MM.1S (cell line): ENCODE measurements at regions not wholly inside any gene's neighbourhood (a gene's known extent, or its start where the extent isn't known, plus 50 kb on each side); places are given as distances from the start of the nearest gene placed in this dataset.

Experiments used
- DNase-seq: peaks from one replicate; pipeline ENCODE4 v3.0.0-alpha.2; 2015
- H2AFZ ChIP-seq: fragments of 300-600 bp; sonication (generic); 2 replicates; pipeline ENCODE4 v1.6.0; 2016; ENCODE audit warnings: antibody characterized with exemption, low read length
- H3F3A ChIP-seq: fragments of 300-600 bp; sonication (generic); 2 replicates; pipeline ENCODE4 v1.6.1; 2016; ENCODE audit warnings: mild to moderate bottlenecking, antibody characterized with exemption, low read length, moderate library complexity, mixed read lengths; ENCODE audit not compliant: insufficient read depth
- H3K27ac ChIP-seq: fragments of 300-600 bp; sonication (generic); 2 replicates; pipeline ENCODE4 v1.5.1; 2016; ENCODE audit warnings: mild to moderate bottlenecking, low read length
- H3K27me3 ChIP-seq: fragments of 300-600 bp; sonication (generic); replicated peaks from 2 replicates; pipeline ENCODE4 v1.6.0; 2016; ENCODE audit warnings: low read length; ENCODE audit not compliant: insufficient read depth
- H3K36me3 ChIP-seq: fragments of 300-600 bp; sonication (generic); replicated peaks from 2 replicates; pipeline ENCODE4 v1.6.1; 2016; ENCODE audit warnings: mild to moderate bottlenecking, low read length, mixed read lengths; ENCODE audit not compliant: insufficient read depth
- H3K4me1 ChIP-seq: fragments of 300-600 bp; sonication (generic); 2 replicates; pipeline ENCODE4 v1.6.1; 2016; ENCODE audit warnings: low read length, mixed read lengths
- H3K4me2 ChIP-seq: fragments of 300-600 bp; sonication (generic); 2 replicates; pipeline ENCODE4 v1.6.0; 2016; ENCODE audit warnings: low read depth, low read length
- H3K4me3 ChIP-seq: fragments of 300-600 bp; sonication (generic); 2 replicates; pipeline ENCODE4 v1.5.1; 2016; ENCODE audit warnings: low read length, mixed read lengths
- H3K79me2 ChIP-seq: fragments of 300-600 bp; sonication (generic); 2 replicates; pipeline ENCODE4 v1.6.1; 2016; ENCODE audit warnings: mixed run types, low read length, mixed read lengths
- H3K9ac ChIP-seq: fragments of 300-600 bp; sonication (generic); 2 replicates; pipeline ENCODE4 v1.6.1; 2016; ENCODE audit warnings: low read length, mixed read lengths
- H3K9me2 ChIP-seq: fragments of 300-600 bp; sonication (generic); replicated peaks from 2 replicates; pipeline ENCODE4 v1.6.1; 2016; ENCODE audit warnings: mild to moderate bottlenecking, low read length, mixed read lengths; ENCODE audit not compliant: insufficient read depth
- H3K9me3 ChIP-seq: fragments of 300-600 bp; sonication (generic); replicated peaks from 2 replicates; pipeline ENCODE4 v1.6.1; 2016; ENCODE audit warnings: mild to moderate bottlenecking, low read length, mixed read lengths; ENCODE audit not compliant: insufficient read depth
- H4K20me1 ChIP-seq: fragments of 300-600 bp; sonication (generic); 2 replicates; pipeline ENCODE4 v1.6.1; 2016; ENCODE audit warnings: mild to moderate bottlenecking, low read length, moderate library complexity, mixed read lengths; ENCODE audit not compliant: insufficient read depth
- CTCF ChIP-seq: fragments of 300-600 bp; sonication (generic); IDR thresholded peaks from 2 replicates; pipeline ENCODE4 v1.5.1; 2016; ENCODE audit warnings: antibody characterized with exemption, low read length, mixed read lengths
- EZH2 ChIP-seq: fragments of 300-600 bp; sonication (generic); optimal IDR thresholded peaks from 2 replicates; pipeline ENCODE3; 2017; ENCODE audit warnings: low read depth, mild to moderate bottlenecking, antibody characterized with exemption, low read length, mixed read lengths
- EZH2phosphoT487 ChIP-seq: fragments of 300-600 bp; sonication (generic); IDR thresholded peaks from 2 replicates; pipeline ENCODE4 v1.6.1; 2018; ENCODE audit warnings: antibody characterized with exemption, low read length

GRCh38 chr5:166379517-166379916 lies 1911.9 kb upstream of the WWC1 start:
- H4K20me1 ChIP-seq = no peaks in the 10 kb centered on the region
- TF ChIP-seq EZH2phosphoT487 (no peak), CTCF (no peak), EZH2 (no peak)
- DNase-seq = no peak

GRCh38 chr5:166382031-166382430 lies 1909.4 kb upstream of the WWC1 start:
- H3K9me2 ChIP-seq = no peaks in the 10 kb centered on the region
- no peaks in the 10 kb centered on the region for H3K9me3 ChIP-seq
- H3K9ac ChIP-seq = no peak overlapping the region
- no peaks in the 10 kb centered on the region for H3K27me3 ChIP-seq
- H3K4me3 ChIP-seq = no peak overlapping the region
- H3K36me3 ChIP-seq = no peaks in the 10 kb centered on the region
- H2AFZ ChIP-seq = no peak overlapping the region
- H3K4me1 ChIP-seq = no peaks in the 10 kb centered on the region
- TF ChIP-seq EZH2phosphoT487 (no peak), EZH2 (no peak), CTCF (no peak)
- no peaks in the 10 kb centered on the region for H4K20me1 ChIP-seq
- DNase-seq = no peak
- no peak overlapping the region for H3K4me2 ChIP-seq
- H3K79me2 ChIP-seq = no peaks in the 10 kb centered on the region
- no peaks in the 10 kb centered on the region for H3F3A ChIP-seq
- H3K27ac ChIP-seq = no peak overlapping the region

More at GRCh38 chr5:166379517-166379916, 1911.9 kb upstream of the WWC1 start:
- Histone ChIP-seq H3F3A (no peaks in the 10 kb centered on the region), H3K9me2 (no peaks in the 10 kb centered on the region), H3K4me2 (no peak overlapping the region), H3K27me3 (no peaks in the 10 kb centered on the region), H3K9me3 (no peaks in the 10 kb centered on the region), H3K27ac (no peak overlapping the region), H3K79me2 (no peaks in the 10 kb centered on the region), H2AFZ (no peak overlapping the region), H3K9ac (no peak overlapping the region), H3K36me3 (no peaks in the 10 kb centered on the region), H3K4me3 (no peak overlapping the region), H3K4me1 (no peaks in the 10 kb centered on the region)

GRCh38 chr5:166398131-166398530 lies 1893.3 kb upstream of the WWC1 start:
- H3K9me3 ChIP-seq = no peaks in the 10 kb centered on the region
- no peak overlapping the region for H3K4me2 ChIP-seq
- H4K20me1 ChIP-seq = no peaks in the 10 kb centered on the region
- H2AFZ ChIP-seq = no peak overlapping the region
- no peak for DNase-seq
- no peaks in the 10 kb centered on the region for H3K27me3 ChIP-seq
- H3K9ac ChIP-seq = no peak overlapping the region
- H3F3A ChIP-seq = no peaks in the 10 kb centered on the region
- H3K9me2 ChIP-seq = no peaks in the 10 kb centered on the region
- TF ChIP-seq EZH2phosphoT487 (no peak), EZH2 (no peak), CTCF (no peak)
- H3K4me3 ChIP-seq = no peak overlapping the region
- H3K27ac ChIP-seq = no peak overlapping the region
- H3K79me2 ChIP-seq = no peaks in the 10 kb centered on the region
- no peaks in the 10 kb centered on the region for H3K36me3 ChIP-seq
- no peaks in the 10 kb centered on the region for H3K4me1 ChIP-seq

- no peak overlapping the region for H3K27ac ChIP-seq
- H3K79me2 ChIP-seq = no peaks in the 10 kb centered on the region
- no peak overlapping the region for H3K4me2 ChIP-seq
- no peaks in the 10 kb centered on the region for H3K9me2 ChIP-seq
- H3K9ac ChIP-seq = no peak overlapping the region
- H4K20me1 ChIP-seq = no peaks in the 10 kb centered on the region
- H3K36me3 ChIP-seq = no peaks in the 10 kb centered on the region
- no peak overlapping the region for H2AFZ ChIP-seq
- no peak for TF ChIP-seq EZH2
- no peak for TF ChIP-seq EZH2phosphoT487
- no peak for TF ChIP-seq CTCF
- H3K4me1 ChIP-seq = no peaks in the 10 kb centered on the region
- H3K27me3 ChIP-seq = no peaks in the 10 kb centered on the region
- no peak overlapping the region for H3K4me3 ChIP-seq
- no peak for DNase-seq
- no peaks in the 10 kb centered on the region for H3K9me3 ChIP-seq
- H3F3A ChIP-seq = no peaks in the 10 kb centered on the region
These were observed 1891.7 kb upstream of the WWC1 start for GRCh38 chr5:166399781-166400180.
